GM19351 (cell line): ENCODE measurements at regions not wholly inside any gene's neighbourhood (a gene's known extent, or its start where the extent isn't known, plus 50 kb on each side); places are given as distances from the start of the nearest gene placed in this dataset.

Experiments
- ATAC-seq: cut with Tn5 transposase; IDR thresholded peaks from one replicate; pipeline ENCODE4 v1.9.1; 2021; ENCODE audit warnings: mild to moderate bottlenecking, moderate library complexity; ENCODE audit not compliant: unreplicated experiment

GRCh38 chr9:108139900-108140299, 650.3 kb upstream of the KLF4 start:
- ATAC-seq, result no peak

- no peak for ATAC-seq
These were observed 648.9 kb upstream of the KLF4 start for GRCh38 chr9:108138516-108138915.

- ATAC-seq, result no peak
These were observed 647.1 kb upstream of the KLF4 start for GRCh38 chr9:108136656-108137055.

GRCh38 chr9:108134486-108135128, 645.0 kb upstream of the KLF4 start:
- no peak for ATAC-seq

GRCh38 chr9:108133680-108134079, 644.1 kb upstream of the KLF4 start:
- no peak for ATAC-seq

DNA sequence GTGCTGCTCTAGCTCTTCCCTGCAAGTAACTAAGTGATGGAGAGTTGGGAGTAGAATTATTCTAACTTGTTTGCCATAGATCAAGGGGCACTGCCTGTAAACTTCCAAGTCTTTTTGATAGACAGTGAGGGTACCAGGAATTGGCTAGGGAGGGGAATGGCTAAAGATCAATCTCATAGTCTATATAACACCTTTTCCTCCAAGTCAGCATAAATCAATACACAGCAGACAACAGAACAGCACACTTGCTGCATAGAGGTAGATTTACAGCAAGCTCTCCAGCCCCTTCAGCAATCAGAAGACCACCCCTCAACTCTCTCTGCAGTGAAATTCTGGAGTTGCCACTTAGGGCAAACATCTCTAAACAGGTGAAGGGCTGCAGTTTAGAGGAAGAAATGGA, 643.5 kb upstream of the KLF4 start:
- no peak for ATAC-seq

DNA sequence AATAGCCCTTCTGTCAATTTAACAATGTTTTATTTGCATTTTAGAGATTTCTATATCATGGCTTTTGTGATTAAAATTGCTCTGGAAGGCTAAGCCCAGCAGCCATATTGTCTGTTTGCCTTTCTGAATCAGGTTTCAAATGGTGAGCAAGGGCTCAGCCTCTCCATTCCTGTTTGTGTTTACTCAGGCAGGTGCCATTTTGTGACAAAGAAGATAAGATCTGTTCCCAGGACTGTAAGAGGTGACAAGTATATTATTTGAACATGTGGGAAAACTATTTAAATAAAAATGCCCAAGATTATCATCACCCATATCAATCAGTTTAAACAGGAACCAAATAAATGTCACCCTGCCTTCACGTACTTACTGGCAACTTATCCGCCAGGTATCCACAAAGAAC, 641.3 kb upstream of the KLF4 start:
- ATAC-seq, result no peak

GRCh38 chr9:108125625-108126024, 636.1 kb upstream of the KLF4 start:
- no peak for ATAC-seq

GRCh38 chr9:108119530-108120113, 630.1 kb upstream of the KLF4 start:
- ATAC-seq, result no peak

- peak; percentile 60 for ATAC-seq
These were observed 628.2 kb upstream of the KLF4 start for GRCh38 chr9:108117795-108118194.

- no peak for ATAC-seq
These were observed 627.7 kb upstream of the KLF4 start for GRCh38 chr9:108117306-108117705.

DNA sequence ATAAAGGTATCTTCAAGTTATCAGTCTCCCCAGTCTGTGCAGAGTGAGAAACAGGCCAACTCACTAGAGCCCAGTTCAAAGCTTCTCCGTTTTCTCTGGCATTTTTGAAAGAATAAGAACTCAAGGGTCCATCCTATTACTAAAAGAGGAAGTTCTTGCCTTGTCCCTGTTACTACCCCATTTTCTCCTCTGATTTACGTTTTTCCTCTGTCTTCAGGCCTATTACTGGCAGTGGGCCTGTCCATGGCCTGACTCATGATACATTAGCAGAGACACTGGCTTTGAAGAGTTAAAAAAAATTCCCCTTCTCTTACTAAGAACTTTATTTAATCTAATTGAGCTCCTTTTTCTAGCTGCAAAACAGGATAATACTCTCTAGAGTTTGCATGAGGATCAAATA, 624.0 kb upstream of the KLF4 start:
- no peak for ATAC-seq

GRCh38 chr9:108109927-108110690, 620.5 kb upstream of the KLF4 start:
- ATAC-seq, result no peak

DNA sequence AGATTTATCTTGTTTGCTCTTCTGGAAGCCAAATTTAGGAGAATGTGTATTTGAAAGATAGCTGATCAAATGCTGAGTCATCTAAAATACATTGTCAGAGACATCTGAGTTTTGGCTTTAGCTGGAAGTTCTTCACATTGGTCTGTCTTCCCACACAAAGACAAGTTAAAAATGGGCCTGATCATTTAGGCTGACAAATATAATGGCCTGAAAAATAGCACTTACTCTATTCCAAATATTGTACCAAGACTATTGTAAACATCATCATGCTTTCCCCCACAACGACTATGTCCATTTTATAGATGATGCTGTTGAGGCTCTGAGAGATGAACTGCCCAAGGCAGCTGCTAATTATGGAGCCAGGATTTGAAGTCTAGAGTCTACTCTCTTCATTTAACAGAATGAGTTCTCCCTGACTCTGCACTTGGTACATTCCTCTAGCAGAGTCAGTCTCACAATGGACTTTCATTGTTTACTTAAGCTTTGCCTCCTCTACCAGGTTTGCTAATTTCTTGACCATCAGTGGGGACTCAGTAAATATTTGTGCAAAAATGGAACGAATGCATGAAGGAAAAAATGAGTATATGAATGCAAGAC, 619.4 kb upstream of the KLF4 start:
- ATAC-seq, result no peak

DNA sequence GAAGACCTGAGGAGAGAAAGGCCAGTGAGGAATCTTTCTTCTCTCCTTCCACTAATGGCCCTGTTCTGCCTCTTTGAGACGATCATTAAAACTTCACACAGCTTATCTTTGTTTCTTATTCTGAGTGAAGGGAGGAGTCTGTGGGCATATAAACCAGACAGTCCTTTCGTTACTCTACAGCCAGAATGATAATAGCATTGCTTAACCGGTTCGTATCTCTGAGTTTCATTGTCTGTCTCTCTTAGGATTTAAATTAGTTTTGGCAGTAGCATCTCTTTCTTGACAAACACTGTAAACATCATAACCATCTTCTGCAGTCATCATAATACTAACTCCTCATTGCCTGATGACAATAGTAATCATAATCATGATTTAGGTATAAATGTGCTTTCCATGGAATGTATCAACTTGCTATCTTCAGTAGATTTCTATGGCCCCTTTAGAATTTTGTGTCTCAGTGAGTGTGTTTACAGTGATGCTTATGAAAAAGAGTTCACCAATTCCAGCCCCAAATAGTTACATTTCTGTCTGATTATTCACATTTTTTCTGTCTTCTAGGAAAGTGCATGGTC, 618.8 kb upstream of the KLF4 start:
- no peak for ATAC-seq

DNA sequence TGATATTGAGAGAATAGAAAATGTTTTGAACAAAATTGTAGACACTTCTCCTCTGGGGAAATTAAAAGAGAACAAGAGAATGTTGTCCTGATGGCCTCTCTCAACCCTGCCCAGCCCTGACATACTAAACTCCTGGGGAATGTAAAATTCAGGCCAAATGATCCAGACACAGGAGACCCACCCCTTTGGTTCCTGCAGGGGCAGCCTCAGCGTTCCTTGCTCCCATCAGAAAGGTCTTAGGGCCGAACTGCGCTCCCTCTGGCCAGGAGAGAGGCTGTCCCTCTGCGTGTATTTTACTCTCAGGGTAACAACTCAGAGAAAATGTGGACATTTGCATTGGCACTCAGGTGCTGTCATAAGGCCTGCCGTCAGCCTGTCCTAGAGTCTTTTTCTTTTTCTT, 616.3 kb upstream of the KLF4 start:
- no peak for ATAC-seq

- no peak for ATAC-seq
These were observed 615.4 kb upstream of the KLF4 start for GRCh38 chr9:108104991-108105390.

DNA sequence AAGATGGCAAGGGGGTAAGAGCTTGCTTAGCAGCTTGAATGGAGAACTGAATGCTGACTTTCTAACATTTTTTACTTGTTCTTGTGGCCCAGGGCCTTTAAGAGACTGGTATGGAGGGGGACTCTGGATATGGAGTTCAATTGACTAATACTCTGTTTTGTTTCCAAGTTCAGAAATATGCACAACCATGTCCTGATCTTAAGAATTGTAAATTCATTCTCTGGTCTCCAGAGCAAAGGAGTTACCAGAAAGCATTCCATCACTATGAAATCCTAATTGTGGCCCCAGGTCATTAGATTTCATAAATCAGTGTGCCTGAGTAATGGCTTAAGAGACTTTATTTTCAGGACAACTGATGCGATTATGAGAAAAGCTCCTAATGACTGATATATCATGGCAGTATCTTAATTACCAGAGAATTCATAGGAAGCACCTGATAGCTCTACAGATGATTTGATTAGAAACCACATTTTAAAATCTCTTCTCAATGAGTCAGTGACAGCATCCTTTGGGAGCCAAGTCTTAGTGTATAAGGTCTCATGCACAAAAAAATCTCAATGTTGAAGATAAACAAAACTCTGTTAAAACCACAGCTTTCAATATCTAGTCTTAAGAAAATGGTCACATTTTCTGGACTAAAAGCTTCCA, 613.6 kb upstream of the KLF4 start:
- no peak for ATAC-seq

DNA sequence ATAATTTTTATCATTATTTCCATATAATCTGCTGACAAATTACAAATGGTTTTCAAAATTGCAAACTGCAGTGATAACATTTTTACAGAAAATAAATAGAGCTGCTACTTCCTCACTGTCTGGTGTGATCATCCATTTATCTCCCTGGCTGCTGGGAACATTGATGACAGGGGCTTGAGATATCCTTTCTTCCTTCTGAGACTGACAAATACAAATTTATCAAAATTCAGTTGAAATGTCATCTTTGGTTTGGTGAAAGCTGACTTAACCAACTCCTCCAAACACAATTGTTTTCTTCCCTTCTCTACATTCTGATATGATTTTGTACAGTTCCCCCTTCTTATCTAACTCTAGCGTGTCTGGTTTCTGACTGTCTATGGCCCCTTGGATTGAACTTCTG, 611.8 kb upstream of the KLF4 start:
- ATAC-seq, result no peak

GRCh38 chr9:108100571-108100970, 611.0 kb upstream of the KLF4 start:
- no peak for ATAC-seq

DNA sequence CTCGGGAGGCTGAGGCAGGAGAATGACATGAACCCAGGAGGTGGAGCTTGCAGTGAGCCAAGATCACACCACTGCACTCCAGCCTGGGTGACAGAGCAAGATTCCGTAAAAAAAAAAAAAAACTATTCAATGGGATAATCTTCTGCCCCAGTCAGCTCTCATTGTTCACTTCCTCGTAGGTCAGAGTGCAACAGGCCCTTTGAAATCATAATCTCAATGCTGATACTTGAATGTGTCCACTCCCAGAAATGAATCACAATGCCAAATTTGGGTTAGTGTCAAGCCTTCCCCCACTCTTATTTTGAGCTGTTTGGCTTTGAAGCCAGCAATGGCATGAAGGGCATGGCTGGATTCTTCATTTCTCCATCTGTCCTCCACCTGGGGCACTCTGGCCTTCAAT, 610.3 kb upstream of the KLF4 start:
- ATAC-seq, result no peak
